ENCODE measurements at regions not wholly inside any gene's neighbourhood (a gene's known extent, or its start where the extent isn't known, plus 50 kb on each side); places are given as distances from the start of the nearest gene placed in this dataset.
"Not testable (repeated sequence)": the region's sequence is repeated elsewhere in the genome, so short reads cannot be mapped to it uniquely, and the experiment has no call there.

DNA sequence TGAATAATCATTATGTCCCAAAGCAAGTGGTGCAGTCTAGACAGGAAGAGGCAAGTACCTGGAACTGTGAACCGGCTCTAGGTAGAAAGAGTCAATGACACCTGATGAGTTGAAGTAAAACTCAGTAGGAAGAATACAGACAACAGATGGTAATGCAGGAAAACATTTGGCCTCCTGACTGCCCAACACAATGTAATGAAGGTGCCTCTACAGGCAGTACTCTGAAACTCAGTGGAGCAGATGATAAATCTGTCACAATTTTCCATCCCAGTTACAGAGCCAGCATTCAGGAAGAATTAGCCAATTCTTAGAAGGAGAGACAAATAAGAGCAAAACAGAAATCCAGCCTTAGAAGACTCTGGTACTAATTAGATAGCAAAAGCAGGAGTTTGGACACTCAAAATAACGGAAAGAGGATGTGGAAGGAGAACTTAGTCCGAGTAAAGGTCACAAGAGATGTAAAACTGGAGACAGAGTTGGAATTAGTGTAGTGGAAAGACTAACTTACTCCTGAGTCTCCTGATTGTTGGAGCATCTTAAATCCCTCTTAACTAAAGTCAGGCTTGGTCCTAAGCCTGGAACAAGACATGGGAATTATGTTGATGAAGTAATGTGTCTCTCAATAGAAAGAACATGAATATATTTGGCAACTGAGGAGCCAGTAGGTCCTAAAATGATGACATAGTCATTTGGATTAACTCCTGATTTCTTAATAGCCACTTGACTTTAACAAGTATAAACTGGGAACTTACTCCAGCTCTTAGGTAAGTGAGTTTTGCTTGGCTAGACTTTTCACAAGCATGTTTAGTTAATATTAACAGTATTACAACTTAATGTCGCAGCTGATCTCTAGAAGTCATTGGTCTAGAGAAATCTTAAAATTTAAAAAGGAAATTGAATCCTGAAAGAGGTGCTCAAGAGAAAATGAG, 457.3 kb upstream of the MIR17HG start:
- no peak for DNase-seq (ENCODE audit: low read depth, low spot score)
- CTCF ChIA-PET: no interaction called here
- H3K27ac ChIP-seq (ENCODE audit: low read depth, low read length): no peak overlapping the region
- H3K9me3 ChIP-seq (ENCODE audit: control insufficient read depth, insufficient read depth, low read length): no peaks in the 10 kb centered on the region
- POLR2A ChIA-PET: no interaction called here
- no peaks in the 10 kb centered on the region for H3K27me3 ChIP-seq (ENCODE audit: control insufficient read depth, insufficient read depth, low read length)
- TF ChIP-seq, protein P1, sequence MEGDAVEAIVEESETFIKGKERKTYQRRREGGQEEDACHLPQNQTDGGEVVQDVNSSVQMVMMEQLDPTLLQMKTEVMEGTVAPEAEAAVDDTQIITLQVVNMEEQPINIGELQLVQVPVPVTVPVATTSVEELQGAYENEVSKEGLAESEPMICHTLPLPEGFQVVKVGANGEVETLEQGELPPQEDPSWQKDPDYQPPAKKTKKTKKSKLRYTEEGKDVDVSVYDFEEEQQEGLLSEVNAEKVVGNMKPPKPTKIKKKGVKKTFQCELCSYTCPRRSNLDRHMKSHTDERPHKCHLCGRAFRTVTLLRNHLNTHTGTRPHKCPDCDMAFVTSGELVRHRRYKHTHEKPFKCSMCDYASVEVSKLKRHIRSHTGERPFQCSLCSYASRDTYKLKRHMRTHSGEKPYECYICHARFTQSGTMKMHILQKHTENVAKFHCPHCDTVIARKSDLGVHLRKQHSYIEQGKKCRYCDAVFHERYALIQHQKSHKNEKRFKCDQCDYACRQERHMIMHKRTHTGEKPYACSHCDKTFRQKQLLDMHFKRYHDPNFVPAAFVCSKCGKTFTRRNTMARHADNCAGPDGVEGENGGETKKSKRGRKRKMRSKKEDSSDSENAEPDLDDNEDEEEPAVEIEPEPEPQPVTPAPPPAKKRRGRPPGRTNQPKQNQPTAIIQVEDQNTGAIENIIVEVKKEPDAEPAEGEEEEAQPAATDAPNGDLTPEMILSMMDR (IDR thresholded peaks at IDR 0.05; ENCODE audit: low read depth, low read length): no peak
- no peak overlapping the region for H3K4me3 ChIP-seq (ENCODE audit: low read depth, low read length)

DNA sequence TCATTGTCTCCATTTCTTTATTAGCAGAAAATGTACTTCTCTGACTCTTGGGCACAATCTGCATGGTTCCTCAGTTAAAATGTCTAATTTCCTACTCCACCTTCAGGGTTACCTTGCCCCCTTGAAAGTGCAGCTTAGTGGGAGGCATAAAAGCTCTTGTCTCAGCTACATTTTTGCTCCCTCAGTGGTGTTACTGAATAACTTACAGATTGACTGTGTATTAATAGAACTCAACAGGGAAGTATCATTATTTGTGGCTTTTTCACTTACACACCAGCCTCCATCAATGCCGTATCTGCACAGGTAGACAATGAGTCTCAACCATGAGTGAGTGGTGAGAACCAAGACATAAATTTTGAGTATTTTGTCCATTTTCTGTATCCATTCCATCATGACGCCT, 456.2 kb upstream of the MIR17HG start:
- H3K9me3 ChIP-seq (ENCODE audit: control insufficient read depth, insufficient read depth, low read length): no peaks in the 10 kb centered on the region
- POLR2A ChIA-PET: no interaction called here
- H3K4me3 ChIP-seq (ENCODE audit: low read depth, low read length): no peak overlapping the region
- DNase-seq (ENCODE audit: low read depth, low spot score): no peak
- TF ChIP-seq, protein P1 (IDR thresholded peaks at IDR 0.05; ENCODE audit: low read depth, low read length): no peak
- H3K27me3 ChIP-seq (ENCODE audit: control insufficient read depth, insufficient read depth, low read length): no peaks in the 10 kb centered on the region
- no peak overlapping the region for H3K27ac ChIP-seq (ENCODE audit: low read depth, low read length)
- CTCF ChIA-PET: no interaction called here

DNA sequence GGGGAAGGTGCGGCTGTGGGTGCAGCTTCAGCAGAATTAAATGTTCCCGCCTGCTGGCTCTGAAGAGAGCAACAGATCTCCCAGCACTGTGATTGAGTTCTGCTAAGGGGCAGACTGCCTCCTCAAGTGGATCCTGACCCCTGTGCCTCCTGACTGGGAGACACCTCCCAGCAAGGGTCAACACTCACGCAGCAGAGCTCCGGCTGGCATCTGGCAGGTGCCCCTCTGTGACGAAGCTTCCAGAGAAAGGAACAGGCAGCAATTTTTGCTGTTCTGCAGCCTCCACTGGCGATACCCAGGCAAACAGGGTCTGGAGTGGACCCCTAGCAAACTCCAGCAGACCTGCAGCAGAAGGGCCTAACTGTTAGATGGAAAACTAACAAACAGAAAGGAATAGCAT, 454.3 kb upstream of the MIR17HG start:
- H3K9me3 ChIP-seq (ENCODE audit: control insufficient read depth, insufficient read depth, low read length); H3K4me3 ChIP-seq (ENCODE audit: low read depth, low read length); H3K27me3 ChIP-seq (ENCODE audit: control insufficient read depth, insufficient read depth, low read length); H3K27ac ChIP-seq (ENCODE audit: low read depth, low read length); POLR2A ChIA-PET; DNase-seq (ENCODE audit: low read depth, low spot score); CTCF ChIA-PET: not testable (repeated sequence)

DNA sequence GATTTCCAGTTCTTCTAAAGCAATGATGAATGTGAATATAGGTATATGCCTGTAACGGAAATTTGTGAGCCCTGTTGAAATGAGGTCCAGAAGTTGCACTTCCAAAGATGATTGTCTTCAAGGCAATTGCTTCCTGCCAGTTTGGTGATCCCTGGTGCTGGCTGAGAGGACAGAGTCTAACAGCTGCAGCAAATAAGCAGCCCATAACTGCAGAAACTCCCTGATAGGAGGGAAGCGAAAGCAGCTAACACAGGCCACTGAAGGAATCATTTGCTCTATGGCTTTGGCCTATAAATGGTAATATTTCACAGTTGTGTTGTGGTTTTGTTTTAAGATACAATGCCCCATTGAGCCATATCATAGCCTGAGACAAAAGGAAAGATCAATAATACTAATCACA, 451.5 kb upstream of the MIR17HG start:
- H3K27ac ChIP-seq (ENCODE audit: low read depth, low read length): no peak overlapping the region
- H3K27me3 ChIP-seq (ENCODE audit: control insufficient read depth, insufficient read depth, low read length): no peaks in the 10 kb centered on the region
- TF ChIP-seq, protein P1 (IDR thresholded peaks at IDR 0.05; ENCODE audit: low read depth, low read length): no peak
- CTCF ChIA-PET: no interaction called here
- POLR2A ChIA-PET: no interaction called here
- H3K9me3 ChIP-seq (ENCODE audit: control insufficient read depth, insufficient read depth, low read length): no peaks in the 10 kb centered on the region
- no peak overlapping the region for H3K4me3 ChIP-seq (ENCODE audit: low read depth, low read length)
- no peak for DNase-seq (ENCODE audit: low read depth, low spot score)

DNA sequence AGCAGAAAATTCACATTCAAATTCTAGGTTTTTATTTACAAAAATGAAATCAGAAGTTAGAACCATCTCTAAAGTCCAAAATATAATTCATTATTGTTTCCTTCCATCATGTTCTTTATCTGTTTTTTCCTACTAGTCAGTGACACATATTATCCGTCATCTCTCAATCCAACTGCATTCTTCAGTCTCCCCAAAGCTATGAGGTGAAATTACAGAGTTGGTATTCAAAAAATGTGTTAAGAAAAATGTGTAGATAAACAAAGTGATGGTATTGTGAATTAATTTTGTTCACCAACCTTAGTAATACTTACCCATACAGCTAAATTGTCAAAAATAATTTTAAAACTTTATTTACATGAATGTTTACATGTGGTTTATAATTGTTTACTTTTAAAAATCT, 448.7 kb upstream of the MIR17HG start:
- POLR2A ChIA-PET: no interaction called here
- no peak overlapping the region for H3K27ac ChIP-seq (ENCODE audit: low read depth, low read length)

More for the DNA sequence above, 448.7 kb upstream of the MIR17HG start:
- no peak overlapping the region for H3K4me3 ChIP-seq (ENCODE audit: low read depth, low read length)
- DNase-seq (ENCODE audit: low read depth, low spot score): no peak
- no peaks in the 10 kb centered on the region for H3K27me3 ChIP-seq (ENCODE audit: control insufficient read depth, insufficient read depth, low read length)
- CTCF ChIA-PET: no interaction called here
- TF ChIP-seq, protein P1 (IDR thresholded peaks at IDR 0.05; ENCODE audit: low read depth, low read length): no peak
- no peaks in the 10 kb centered on the region for H3K9me3 ChIP-seq (ENCODE audit: control insufficient read depth, insufficient read depth, low read length)

Measured in AG04450 (cell line).